Esophagus muscularis mucosa (tissue), 4 donors: ENCODE measurements at regions not wholly inside any gene's neighbourhood (a gene's known extent, or its start where the extent isn't known, plus 50 kb on each side); places are given as distances from the start of the nearest gene placed in this dataset.

Experiments used
- DNase-seq: peaks from one replicate; pipeline ENCODE4 v3.0.0-alpha.2; 2017; ENCODE audit errors: extremely low spot score
- H3K27ac ChIP-seq, 4 donors: fragments of 200-600 bp; sonication (generic); replicated peaks in 1 of 4; 1 replicate in 3 of 4; 2 replicates in 1 of 4; pipeline ENCODE4 v1.5.1; 2016 to 2019; ENCODE audit warnings: mild to moderate bottlenecking in 1 of 4
- H3K27me3 ChIP-seq, 4 donors: fragments of 200-600 bp; sonication (generic); one replicate each; pipeline versions ENCODE4 v1.5.1 to v1.6.0; 2016 to 2019
- H3K36me3 ChIP-seq, 4 donors: fragments of 200-600 bp; sonication (generic); one replicate each; pipeline ENCODE4 v1.5.1; 2016 to 2019
- H3K4me1 ChIP-seq, 4 donors: fragments of 200-600 bp; sonication (generic); one replicate each; pipeline ENCODE4 v1.5.1; 2016 to 2019
- H3K4me3 ChIP-seq, 4 donors: fragments of 200-600 bp; sonication (generic); 1 replicate in 2 of 4; 2 replicates in 2 of 4; pipeline ENCODE4 v1.5.1; 2016 to 2019; ENCODE audit warnings: mild to moderate bottlenecking in 4 of 4, moderate library complexity in 1 of 4
- H3K9me3 ChIP-seq, 4 donors: fragments of 200-600 bp; sonication (generic); 1 replicate in 3 of 4; 2 replicates in 1 of 4; pipeline ENCODE4 v1.5.1; 2016 to 2019
- EP300 ChIP-seq: sonication (generic); formaldehyde crosslinking; IDR thresholded peaks from one replicate; pipeline ENCODE4 v1.6.1; 2017; ENCODE audit warnings: antibody characterized with exemption
- POLR2A ChIP-seq: fragments of 450-650 bp; IDR thresholded peaks from one replicate; pipeline ENCODE4 v1.6.1; 2017; ENCODE audit warnings: antibody characterized with exemption, moderate library complexity, mild to moderate bottlenecking, low read depth
- POLR2AphosphoS5 ChIP-seq, 2 donors: sonication (generic); formaldehyde crosslinking; IDR thresholded peaks; one replicate each; pipeline ENCODE4 v1.6.1; 2017; ENCODE audit warnings: antibody characterized with exemption in 2 of 2
- WGBS: methylation state at CpG from one replicate; pipeline ENCODE4 v1.1.5; 2018; 5-methylcytosine and 5-hydroxymethylcytosine counted together
- intact Hi-C: fragments of 100-400 bp; cut with DNase I; formaldehyde crosslinking; loops from one replicate; pipeline ENCODE4 v1.15.1; 2023
- TF ChIP-seq, protein P1 (sequence below), 3 experiments: fragments of 200-600 bp in 2 of 3; fragments of 450-650 bp in 1 of 3; sonication (generic) in 2 of 3; IDR thresholded peaks; one replicate each; pipeline ENCODE4 v1.5.1; 2017 to 2019; ENCODE audit warnings: antibody characterized with exemption in 3 of 3, mild to moderate bottlenecking in 2 of 3, moderate library complexity in 1 of 3

- intact Hi-C loops = no loop called here
- whole genome bisulfite sequencing = 87% methylated on average over 1 of the region's 1 CpG
- TF ChIP-seq POLR2AphosphoS5 (IDR thresholded peaks at IDR 0.05) = no peak
- TF ChIP-seq EP300 = no peak
- TF ChIP-seq, protein P1, sequence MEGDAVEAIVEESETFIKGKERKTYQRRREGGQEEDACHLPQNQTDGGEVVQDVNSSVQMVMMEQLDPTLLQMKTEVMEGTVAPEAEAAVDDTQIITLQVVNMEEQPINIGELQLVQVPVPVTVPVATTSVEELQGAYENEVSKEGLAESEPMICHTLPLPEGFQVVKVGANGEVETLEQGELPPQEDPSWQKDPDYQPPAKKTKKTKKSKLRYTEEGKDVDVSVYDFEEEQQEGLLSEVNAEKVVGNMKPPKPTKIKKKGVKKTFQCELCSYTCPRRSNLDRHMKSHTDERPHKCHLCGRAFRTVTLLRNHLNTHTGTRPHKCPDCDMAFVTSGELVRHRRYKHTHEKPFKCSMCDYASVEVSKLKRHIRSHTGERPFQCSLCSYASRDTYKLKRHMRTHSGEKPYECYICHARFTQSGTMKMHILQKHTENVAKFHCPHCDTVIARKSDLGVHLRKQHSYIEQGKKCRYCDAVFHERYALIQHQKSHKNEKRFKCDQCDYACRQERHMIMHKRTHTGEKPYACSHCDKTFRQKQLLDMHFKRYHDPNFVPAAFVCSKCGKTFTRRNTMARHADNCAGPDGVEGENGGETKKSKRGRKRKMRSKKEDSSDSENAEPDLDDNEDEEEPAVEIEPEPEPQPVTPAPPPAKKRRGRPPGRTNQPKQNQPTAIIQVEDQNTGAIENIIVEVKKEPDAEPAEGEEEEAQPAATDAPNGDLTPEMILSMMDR (IDR thresholded peaks at IDR 0.05) = no peak
- TF ChIP-seq POLR2A = no peak
Measured at GRCh38 chr3:62986061-62986460, 110.8 kb upstream of the CADPS start.

GRCh38 chr3:62987721-62988120, 112.5 kb upstream of the CADPS start:
- H3K27ac ChIP-seq = no peak overlapping the region
- TF ChIP-seq, protein P1 (IDR thresholded peaks at IDR 0.05) = no peak
- no peak for TF ChIP-seq POLR2AphosphoS5 (IDR thresholded peaks at IDR 0.05)
- no peak for TF ChIP-seq POLR2A
- TF ChIP-seq EP300 = no peak
- no peaks in the 10 kb centered on the region for H3K36me3 ChIP-seq
- no peaks in the 10 kb centered on the region for H3K9me3 ChIP-seq
- H3K4me3 ChIP-seq = no peak overlapping the region
- H3K27me3 ChIP-seq = no peaks in the 10 kb centered on the region
- WGBS = 85% methylated on average over 8 of the region's 8 CpGs
- DNase-seq = no peak
- H3K4me1 ChIP-seq = no peaks in the 10 kb centered on the region
- intact Hi-C loops = no loop called here

More at GRCh38 chr3:62986061-62986460, 110.8 kb upstream of the CADPS start:
- Histone ChIP-seq H3K27me3 (no peaks in the 10 kb centered on the region), H3K4me1 (no peaks in the 10 kb centered on the region), H3K9me3 (no peaks in the 10 kb centered on the region), H3K27ac (no peak overlapping the region), H3K4me3 (no peak overlapping the region), H3K36me3 (no peaks in the 10 kb centered on the region)
- peak; percentile 4 for DNase-seq

DNA sequence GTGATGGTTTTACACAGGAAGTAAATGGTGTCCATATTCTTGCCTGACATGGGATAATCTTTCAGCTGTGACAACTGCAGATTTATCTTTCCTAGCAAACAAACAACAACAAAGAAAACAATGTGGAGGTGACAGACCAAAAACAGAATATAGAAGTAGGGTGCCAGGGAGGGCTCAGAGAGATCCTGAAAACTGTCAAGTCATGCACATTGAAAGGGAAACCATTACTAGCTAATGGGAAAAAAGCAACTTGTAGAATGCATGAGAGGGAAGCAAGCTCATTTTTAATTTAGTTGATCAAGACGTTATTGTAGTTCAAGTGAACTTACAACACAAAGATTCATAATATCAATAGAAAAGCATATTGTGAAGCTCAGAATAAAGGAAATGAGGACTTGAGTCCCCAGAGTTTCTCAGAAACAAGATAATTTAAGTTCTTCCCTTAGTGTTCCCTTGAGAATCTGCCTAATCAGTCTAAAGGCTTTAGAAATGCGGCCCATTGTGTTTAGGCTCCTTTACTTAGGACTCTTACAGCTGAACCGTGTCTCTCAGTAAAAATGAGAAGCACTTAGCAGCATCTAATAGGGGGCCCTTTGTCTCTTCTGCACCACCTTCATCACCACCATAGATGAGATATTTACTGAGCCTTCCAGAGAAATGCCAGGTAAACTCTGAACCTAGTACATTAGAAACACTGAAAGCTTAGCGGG, 115.6 kb upstream of the CADPS start:
- Histone ChIP-seq H3K27me3 (no peaks in the 10 kb centered on the region), H3K4me1 (no peaks in the 10 kb centered on the region), H3K4me3 (no peak overlapping the region), H3K27ac (no peak overlapping the region), H3K36me3 (no peaks in the 10 kb centered on the region), H3K9me3 (no peaks in the 10 kb centered on the region)
- no peak for DNase-seq
- whole genome bisulfite sequencing = 78% methylated on average over 4 of the region's 4 CpGs
- TF ChIP-seq POLR2AphosphoS5 (IDR thresholded peaks at IDR 0.05) (no peak), EP300 (no peak), POLR2A (no peak)
- TF ChIP-seq, protein P1 (IDR thresholded peaks at IDR 0.05) = no peak
- intact Hi-C loops = no loop called here

GRCh38 chr3:62992520-62992919, 117.3 kb upstream of the CADPS start:
- 59% methylated on average over 1 of the region's 1 CpG for WGBS
- Histone ChIP-seq H3K27ac (no peak overlapping the region), H3K9me3 (no peaks in the 10 kb centered on the region), H3K27me3 (no peaks in the 10 kb centered on the region), H3K36me3 (no peaks in the 10 kb centered on the region), H3K4me1 (no peaks in the 10 kb centered on the region), H3K4me3 (no peak overlapping the region)
- TF ChIP-seq EP300 = no peak
- no peak for TF ChIP-seq POLR2AphosphoS5 (IDR thresholded peaks at IDR 0.05)
- TF ChIP-seq POLR2A = no peak
- TF ChIP-seq, protein P1 (IDR thresholded peaks at IDR 0.05) = no peak
- DNase-seq = no peak
- intact Hi-C loops = no loop called here

- Histone ChIP-seq H3K9me3 (no peaks in the 10 kb centered on the region), H3K27me3 (no peaks in the 10 kb centered on the region), H3K4me1 (no peaks in the 10 kb centered on the region), H3K4me3 (no peak overlapping the region), H3K36me3 (no peaks in the 10 kb centered on the region), H3K27ac (no peak overlapping the region)
- DNase-seq = no peak
- WGBS = 77% methylated on average over 3 of the region's 3 CpGs
- TF ChIP-seq POLR2A (no peak), POLR2AphosphoS5 (IDR thresholded peaks at IDR 0.05) (no peak), EP300 (no peak)
- TF ChIP-seq, protein P1 (IDR thresholded peaks at IDR 0.05) = no peak
- intact Hi-C loops = no loop called here
Measured at GRCh38 chr3:62995119-62995518, 119.9 kb upstream of the CADPS start.
